CD14-positive monocyte (primary cell): ENCODE measurements at regions not wholly inside any gene's neighbourhood (a gene's known extent, or its start where the extent isn't known, plus 50 kb on each side); places are given as distances from the start of the nearest gene placed in this dataset.

ENCODE experiments used
- DNase-seq, 3 donors: peaks; one replicate each; pipeline ENCODE4 v3.0.0-alpha.2; 2011 to 2022
- H2AFZ ChIP-seq: 2 replicates; pipeline ENCODE4 v1.6.0; 2012; ENCODE audit warnings: mild to moderate bottlenecking, low read depth, low read length, inconsistent platforms; ENCODE audit not compliant: insufficient read depth, poor library complexity, severe bottlenecking
- H3K27ac ChIP-seq, 2 donors: 1 replicate in 1 of 2; 2 replicates in 1 of 2; pipeline ENCODE4 v1.5.1; 2012 to 2013; ENCODE audit warnings: low read length in 2 of 2, control low read depth in 1 of 2, inconsistent platforms in 1 of 2, low read depth in 1 of 2, mild to moderate bottlenecking in 1 of 2
- H3K27me3 ChIP-seq, 2 donors: one replicate each; pipeline versions ENCODE4 v1.6.0 to v1.6.1; 2011 to 2013; ENCODE audit warnings: low read length in 2 of 2; ENCODE audit not compliant: control insufficient read depth in 2 of 2, insufficient read depth in 2 of 2
- H3K36me3 ChIP-seq, 2 donors: replicated peaks in 1 of 2; 1 replicate in 1 of 2; 2 replicates in 1 of 2; pipeline versions ENCODE4 v1.5.1 to v1.6.1; 2012 to 2013; ENCODE audit warnings: low read length in 2 of 2, control low read depth in 1 of 2, inconsistent platforms in 1 of 2, mild to moderate bottlenecking in 1 of 2; ENCODE audit not compliant: insufficient read depth in 2 of 2, control insufficient read depth in 1 of 2
- H3K4me1 ChIP-seq, 2 donors: 1 replicate in 1 of 2; 2 replicates in 1 of 2; pipeline versions ENCODE4 v1.5.1 to v1.6.1; 2012 to 2013; ENCODE audit warnings: low read length in 2 of 2, control low read depth in 1 of 2, inconsistent platforms in 1 of 2, mild to moderate bottlenecking in 1 of 2, moderate library complexity in 1 of 2; ENCODE audit not compliant: insufficient read depth in 2 of 2, control insufficient read depth in 1 of 2
- H3K4me2 ChIP-seq: replicated peaks from 2 replicates; pipeline ENCODE3; 2012; ENCODE audit warnings: low read length, moderate library complexity, mild to moderate bottlenecking; ENCODE audit not compliant: poor library complexity, severe bottlenecking; ENCODE audit errors: extremely low read depth
- H3K4me3 ChIP-seq, 3 experiments: fragments of 200-600 bp in 1 of 3; sonication (generic) in 1 of 3; replicated peaks in 1 of 3; 1 replicate in 2 of 3; 2 replicates in 1 of 3; pipeline ENCODE4 v1.5.1; 2011 to 2013; ENCODE audit warnings: low read length in 3 of 3, mild to moderate bottlenecking in 3 of 3, control low read depth in 2 of 3, low read depth in 2 of 3, inconsistent platforms in 1 of 3, moderate library complexity in 1 of 3
- H3K79me2 ChIP-seq: 2 replicates; pipeline ENCODE4 v1.6.0; 2012; ENCODE audit warnings: mild to moderate bottlenecking, control low read depth, inconsistent platforms, low read length, moderate library complexity; ENCODE audit not compliant: insufficient read depth
- H3K9ac ChIP-seq: 2 replicates; pipeline ENCODE4 v1.6.0; 2017; ENCODE audit warnings: low read length, mild to moderate bottlenecking; ENCODE audit not compliant: insufficient read depth, poor library complexity, severe bottlenecking
- H3K9me3 ChIP-seq, 2 donors: replicated peaks in 1 of 2; 1 replicate in 1 of 2; 2 replicates in 1 of 2; pipeline versions ENCODE4 v1.5.1 to v1.6.1; 2012 to 2013; ENCODE audit warnings: low read length in 2 of 2, control low read depth in 1 of 2; ENCODE audit not compliant: control insufficient read depth in 1 of 2, insufficient read depth in 1 of 2
- H4K20me1 ChIP-seq: 2 replicates; pipeline ENCODE4 v1.6.0; 2012; ENCODE audit warnings: mild to moderate bottlenecking, low read length, control low read depth, moderate library complexity; ENCODE audit not compliant: insufficient read depth
- H3K27ac Mint-ChIP-seq, 7 donors: one replicate each; pipeline ENCODE4 v1.8.0; 2020; ENCODE audit warnings: mild to moderate bottlenecking in 7 of 7, mixed read lengths in 7 of 7, moderate library complexity in 6 of 7, inconsistent platforms in 2 of 7
- H3K27me3 Mint-ChIP-seq, 3 donors: one replicate each; pipeline ENCODE4 v1.8.0; 2021 to 2022; ENCODE audit warnings: low read depth in 3 of 3, mild to moderate bottlenecking in 3 of 3, mixed read lengths in 3 of 3, moderate library complexity in 3 of 3, inconsistent platforms in 1 of 3
- H3K36me3 Mint-ChIP-seq, 2 donors: one replicate each; pipeline ENCODE4 v1.8.0; 2020; ENCODE audit warnings: mixed read lengths in 2 of 2, inconsistent platforms in 1 of 2, mild to moderate bottlenecking in 1 of 2
- H3K4me1 Mint-ChIP-seq: one replicate; pipeline ENCODE4 v1.8.0; 2020; ENCODE audit warnings: mild to moderate bottlenecking, mixed read lengths
- H3K4me3 Mint-ChIP-seq, 2 donors: one replicate each; pipeline ENCODE4 v1.8.0; 2020; ENCODE audit warnings: mild to moderate bottlenecking in 2 of 2, mixed read lengths in 2 of 2, moderate library complexity in 1 of 2
- H3K9me3 Mint-ChIP-seq, 7 donors: one replicate each; pipeline ENCODE4 v1.8.0; 2020 to 2022; ENCODE audit warnings: mixed read lengths in 7 of 7, mild to moderate bottlenecking in 6 of 7, moderate library complexity in 6 of 7, inconsistent platforms in 2 of 7
- WGBS: methylation state at CpG from one replicate; pipeline ENCODE4 v1.1.5; 2013; ENCODE audit warnings: missing lambda C conversion rate; ENCODE audit not compliant: insufficient coverage; 5-methylcytosine and 5-hydroxymethylcytosine counted together
- intact Hi-C, 2 donors: fragments of 100-400 bp; cut with micrococcal nuclease; formaldehyde crosslinking; loops; one replicate each; pipeline versions ENCODE4 v1.15.0 to v1.15.1; 2023
- TF ChIP-seq, protein P1 (sequence below): fragments of 200-600 bp; IDR thresholded peaks from one replicate; pipeline ENCODE4 v1.8.0; 2022; ENCODE audit warnings: antibody characterized with exemption, mild to moderate bottlenecking

DNA sequence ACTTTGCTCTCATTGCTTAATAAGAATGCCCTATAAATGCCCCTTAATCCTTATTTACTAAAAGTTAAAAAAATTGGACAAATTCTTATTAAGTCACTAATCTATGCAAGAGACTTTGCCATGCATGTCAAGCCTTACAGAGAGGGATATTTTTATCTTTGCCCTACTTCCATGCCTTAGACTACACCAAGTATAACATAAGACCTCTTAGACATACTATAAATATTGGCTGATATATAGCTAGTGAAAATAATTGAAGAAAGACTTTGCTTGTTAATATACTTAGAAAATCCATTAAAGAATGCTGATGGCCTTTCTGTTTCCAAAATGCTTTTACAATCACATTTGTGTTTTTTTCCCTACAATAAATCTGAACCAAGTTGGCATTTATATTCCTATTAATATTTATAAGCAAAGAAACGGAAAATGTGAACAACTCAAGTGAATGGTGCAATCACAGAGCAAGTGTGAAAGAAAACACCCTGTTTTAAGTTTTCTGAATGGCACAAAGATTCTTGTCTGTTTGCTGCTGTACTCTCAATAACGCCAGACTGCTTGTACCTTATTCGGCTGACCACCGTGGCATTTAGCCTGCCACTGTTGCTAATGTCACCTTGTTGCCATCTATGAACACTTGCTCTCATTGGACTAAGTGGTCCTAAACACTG is 105.0 kb downstream of the MC4R start:
- H3K79me2 ChIP-seq, result no peaks in the 10 kb centered on the region
- H3K27me3 ChIP-seq, result no peaks in the 10 kb centered on the region
- H3K27ac ChIP-seq, result no peak overlapping the region
- Mint-ChIP-seq H3K4me3 (no peak overlapping the region), H3K9me3 (peaks cover 0 to 11% (median 3%) of the 10 kb centered on the region in 7 donors), H3K36me3 (no peaks in the 10 kb centered on the region), H3K27me3 (no peaks in the 10 kb centered on the region), H3K4me1 (no peaks in the 10 kb centered on the region), H3K27ac (no peak overlapping the region)
- no peak overlapping the region for H3K9ac ChIP-seq
- peaks cover 0 to 9% of the 10 kb centered on the region in 2 donors for H3K9me3 ChIP-seq
- intact Hi-C loops, result no loop called here
- no peak overlapping the region for H2AFZ ChIP-seq
- WGBS, result 96% methylated on average over 3 of the region's 4 CpGs
- H3K4me1 ChIP-seq, result no peaks in the 10 kb centered on the region
- no peak for DNase-seq
- TF ChIP-seq, protein P1, sequence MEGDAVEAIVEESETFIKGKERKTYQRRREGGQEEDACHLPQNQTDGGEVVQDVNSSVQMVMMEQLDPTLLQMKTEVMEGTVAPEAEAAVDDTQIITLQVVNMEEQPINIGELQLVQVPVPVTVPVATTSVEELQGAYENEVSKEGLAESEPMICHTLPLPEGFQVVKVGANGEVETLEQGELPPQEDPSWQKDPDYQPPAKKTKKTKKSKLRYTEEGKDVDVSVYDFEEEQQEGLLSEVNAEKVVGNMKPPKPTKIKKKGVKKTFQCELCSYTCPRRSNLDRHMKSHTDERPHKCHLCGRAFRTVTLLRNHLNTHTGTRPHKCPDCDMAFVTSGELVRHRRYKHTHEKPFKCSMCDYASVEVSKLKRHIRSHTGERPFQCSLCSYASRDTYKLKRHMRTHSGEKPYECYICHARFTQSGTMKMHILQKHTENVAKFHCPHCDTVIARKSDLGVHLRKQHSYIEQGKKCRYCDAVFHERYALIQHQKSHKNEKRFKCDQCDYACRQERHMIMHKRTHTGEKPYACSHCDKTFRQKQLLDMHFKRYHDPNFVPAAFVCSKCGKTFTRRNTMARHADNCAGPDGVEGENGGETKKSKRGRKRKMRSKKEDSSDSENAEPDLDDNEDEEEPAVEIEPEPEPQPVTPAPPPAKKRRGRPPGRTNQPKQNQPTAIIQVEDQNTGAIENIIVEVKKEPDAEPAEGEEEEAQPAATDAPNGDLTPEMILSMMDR, result no peak
- no peak overlapping the region for H3K4me2 ChIP-seq
- no peak overlapping the region for H3K4me3 ChIP-seq
- no peaks in the 10 kb centered on the region for H3K36me3 ChIP-seq
- H4K20me1 ChIP-seq, result no peaks in the 10 kb centered on the region

DNA sequence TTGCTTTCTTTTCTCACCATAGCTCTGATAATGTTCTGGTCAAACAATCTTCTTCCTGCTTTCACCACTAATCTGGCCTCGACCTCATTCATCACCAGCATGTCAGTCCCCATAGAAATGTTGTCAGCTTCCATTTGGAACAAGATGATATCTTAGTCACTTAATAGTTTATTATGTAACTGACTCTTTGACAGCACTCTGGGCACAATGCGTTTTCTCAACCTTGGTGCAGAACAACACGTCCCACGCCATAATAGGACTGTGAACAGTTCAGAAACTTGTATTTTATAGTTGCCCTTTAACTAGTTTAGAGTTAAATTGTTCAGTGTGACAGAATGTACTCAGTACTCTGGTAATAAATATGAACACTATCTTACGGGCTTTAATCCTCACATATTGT is 106.0 kb downstream of the MC4R start:
- H3K79me2 ChIP-seq, result no peaks in the 10 kb centered on the region
- TF ChIP-seq, protein P1, result no peak
- H4K20me1 ChIP-seq, result no peaks in the 10 kb centered on the region
- DNase-seq, result no peak
- H3K9ac ChIP-seq, result no peak overlapping the region
- H3K4me3 Mint-ChIP-seq, result no peak overlapping the region
- H3K4me3 ChIP-seq, result no peak overlapping the region
- no peak overlapping the region for H3K27ac Mint-ChIP-seq
- H3K36me3 ChIP-seq, result no peaks in the 10 kb centered on the region
- H3K4me1 ChIP-seq, result no peaks in the 10 kb centered on the region
- intact Hi-C loops, result no loop called here
- WGBS, result no CpG with 5 or more reads among the region's 5 CpGs
- no peaks in the 10 kb centered on the region for H3K27me3 Mint-ChIP-seq
- H3K9me3 Mint-ChIP-seq, result peaks cover 0 to 10% (median 2%) of the 10 kb centered on the region in 7 donors
- H3K27me3 ChIP-seq, result no peaks in the 10 kb centered on the region
- H3K27ac ChIP-seq, result no peak overlapping the region
- no peak overlapping the region for H2AFZ ChIP-seq
- no peaks in the 10 kb centered on the region for H3K36me3 Mint-ChIP-seq
- no peaks in the 10 kb centered on the region for H3K4me1 Mint-ChIP-seq
- H3K9me3 ChIP-seq, result peaks cover 0 to 9% of the 10 kb centered on the region in 2 donors
- H3K4me2 ChIP-seq, result no peak overlapping the region
